GM12891 (cell line): ENCODE measurements at regions not wholly inside any gene's neighbourhood (a gene's known extent, or its start where the extent isn't known, plus 50 kb on each side); places are given as distances from the start of the nearest gene placed in this dataset.

Experiments used
- POLR2A ChIP-seq: IDR thresholded peaks from 2 replicates; pipeline ENCODE4 v1.6.1; 2011; ENCODE audit warnings: low read depth, low read length, control low read depth
- POLR2AphosphoS5 ChIP-seq: IDR thresholded peaks from 2 replicates; pipeline ENCODE4 v1.6.1; 2011; ENCODE audit warnings: low read depth, low read length, control low read depth

DNA sequence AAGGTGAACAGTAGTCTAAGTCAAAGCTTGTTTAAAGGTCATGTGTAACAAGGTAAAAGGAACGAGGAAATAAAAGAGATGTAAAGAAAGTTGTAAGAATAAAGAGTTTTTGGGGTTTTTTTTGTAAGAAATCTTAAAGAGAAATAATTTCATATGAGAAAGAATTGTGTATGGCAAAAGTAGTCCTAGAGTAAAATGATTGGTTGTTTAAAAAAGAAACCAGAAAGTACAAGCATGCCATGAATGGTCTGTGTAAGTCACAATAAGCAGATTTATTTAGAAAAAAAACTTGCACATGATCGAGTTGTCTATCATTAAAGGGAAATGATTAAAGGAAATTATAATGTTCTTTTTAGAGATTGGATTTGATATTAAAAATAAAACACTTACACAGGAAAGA is 172.6 kb upstream of the TUSC1 start:
- no peak for TF ChIP-seq POLR2A
- no peak for TF ChIP-seq POLR2AphosphoS5
